ENCODE measurements at regions not wholly inside any gene's neighbourhood (a gene's known extent, or its start where the extent isn't known, plus 50 kb on each side); places are given as distances from the start of the nearest gene placed in this dataset.

DNA sequence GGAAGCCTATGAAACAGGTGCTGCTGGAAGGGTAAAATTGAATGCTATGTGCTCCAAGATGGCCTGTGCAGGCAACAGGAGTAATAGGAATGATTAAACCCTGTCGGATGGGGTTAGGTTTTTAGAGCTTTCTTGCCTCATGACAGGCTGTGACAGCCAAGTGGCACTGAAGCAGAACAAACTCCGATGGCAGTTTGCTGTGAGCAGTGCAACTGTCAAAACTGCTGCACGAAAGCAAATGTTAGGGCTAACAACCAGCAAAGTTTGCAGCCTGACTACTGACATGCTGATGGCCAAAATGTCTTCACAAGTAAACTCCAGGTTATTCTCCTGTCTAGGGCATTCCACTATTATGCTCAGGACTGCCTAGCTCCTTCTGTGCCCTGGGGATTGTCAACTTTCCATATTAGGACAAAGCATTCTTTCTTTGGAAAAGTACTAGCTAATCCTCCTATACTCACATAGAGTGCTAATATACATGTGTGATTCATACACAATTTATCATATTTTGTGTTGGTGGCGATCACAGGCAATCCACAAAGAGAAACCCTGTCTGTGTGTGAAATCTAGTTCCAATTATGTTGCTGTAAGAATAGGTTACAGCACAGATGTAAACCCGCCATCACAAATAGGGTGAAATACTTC lies 486.6 kb upstream of the TENM3 start:
- Histone ChIP-seq H3K79me2 (ENCODE audit: insufficient read depth, low read length) (no peaks in the 10 kb centered on the region), H3K9me3 (ENCODE audit: control insufficient read depth in 1 of 2, insufficient read depth in 1 of 2, low read depth in 1 of 2, low read length in 2 of 2) (no peaks in the 10 kb centered on the region), H3K27ac (ENCODE audit: low read depth, low read length) (no peak overlapping the region), H3K36me3 (ENCODE audit: control insufficient read depth in 1 of 2, insufficient read depth in 2 of 2, low read length in 2 of 2) (no peaks in the 10 kb centered on the region), H2AFZ (ENCODE audit: low read depth, low read length, poor library complexity, severe bottlenecking) (no peak overlapping the region), H3K4me3 (replicated peaks in 1 of 2; ENCODE audit: low read depth in 1 of 2, low read length in 2 of 2) (no peak overlapping the region), H3K4me1 (ENCODE audit: control insufficient read depth in 1 of 2, insufficient read depth in 2 of 2, low read length in 2 of 2) (no peaks in the 10 kb centered on the region), H3K27me3 (ENCODE audit: insufficient read depth, low read length) (peaks cover 15% of the 10 kb centered on the region; the same call in 1 of the 2 replicates), H3K9me2 (ENCODE audit: insufficient read depth) (no peaks in the 10 kb centered on the region), H3K4me2 (ENCODE audit: low read length) (no peak overlapping the region), H3K9ac (ENCODE audit: low read length) (no peak overlapping the region), H4K20me1 (ENCODE audit: insufficient read depth) (no peaks in the 10 kb centered on the region)
- RAD21 ChIA-PET (ENCODE audit: low non-redundant PET in 1 of 2, low total read pairs in 2 of 2, uncharacterized antibody in 2 of 2, unreplicated experiment in 2 of 2), result no interaction called here
- no peak for TF ChIP-seq POLR2A (IDR thresholded peaks at IDR 0.05; ENCODE audit: borderline replicate concordance, extremely low read depth, insufficient read depth, insufficient read length)
- TF ChIP-seq JUND (IDR thresholded peaks at IDR 0.05), result no peak
- TF ChIP-seq SRF (IDR thresholded peaks at IDR 0.05; ENCODE audit: low read depth), result no peak
- TF ChIP-seq RAD21 (IDR thresholded peaks at IDR 0.05; ENCODE audit: low read depth), result no peak
- TF ChIP-seq FOSL1 (IDR thresholded peaks at IDR 0.05; ENCODE audit: low read depth), result no peak
- no peak for TF ChIP-seq POLR2AphosphoS5 (IDR thresholded peaks at IDR 0.05; ENCODE audit: low read depth, low read length)
- no peak for TF ChIP-seq CEBPB (IDR thresholded peaks at IDR 0.05; ENCODE audit: low read depth)
- TF ChIP-seq CBX3 (IDR thresholded peaks at IDR 0.05; ENCODE audit: low read depth), result no peak
- no peak for TF ChIP-seq SIN3A (IDR thresholded peaks at IDR 0.05; ENCODE audit: low read depth)
- TF ChIP-seq, protein P1, sequence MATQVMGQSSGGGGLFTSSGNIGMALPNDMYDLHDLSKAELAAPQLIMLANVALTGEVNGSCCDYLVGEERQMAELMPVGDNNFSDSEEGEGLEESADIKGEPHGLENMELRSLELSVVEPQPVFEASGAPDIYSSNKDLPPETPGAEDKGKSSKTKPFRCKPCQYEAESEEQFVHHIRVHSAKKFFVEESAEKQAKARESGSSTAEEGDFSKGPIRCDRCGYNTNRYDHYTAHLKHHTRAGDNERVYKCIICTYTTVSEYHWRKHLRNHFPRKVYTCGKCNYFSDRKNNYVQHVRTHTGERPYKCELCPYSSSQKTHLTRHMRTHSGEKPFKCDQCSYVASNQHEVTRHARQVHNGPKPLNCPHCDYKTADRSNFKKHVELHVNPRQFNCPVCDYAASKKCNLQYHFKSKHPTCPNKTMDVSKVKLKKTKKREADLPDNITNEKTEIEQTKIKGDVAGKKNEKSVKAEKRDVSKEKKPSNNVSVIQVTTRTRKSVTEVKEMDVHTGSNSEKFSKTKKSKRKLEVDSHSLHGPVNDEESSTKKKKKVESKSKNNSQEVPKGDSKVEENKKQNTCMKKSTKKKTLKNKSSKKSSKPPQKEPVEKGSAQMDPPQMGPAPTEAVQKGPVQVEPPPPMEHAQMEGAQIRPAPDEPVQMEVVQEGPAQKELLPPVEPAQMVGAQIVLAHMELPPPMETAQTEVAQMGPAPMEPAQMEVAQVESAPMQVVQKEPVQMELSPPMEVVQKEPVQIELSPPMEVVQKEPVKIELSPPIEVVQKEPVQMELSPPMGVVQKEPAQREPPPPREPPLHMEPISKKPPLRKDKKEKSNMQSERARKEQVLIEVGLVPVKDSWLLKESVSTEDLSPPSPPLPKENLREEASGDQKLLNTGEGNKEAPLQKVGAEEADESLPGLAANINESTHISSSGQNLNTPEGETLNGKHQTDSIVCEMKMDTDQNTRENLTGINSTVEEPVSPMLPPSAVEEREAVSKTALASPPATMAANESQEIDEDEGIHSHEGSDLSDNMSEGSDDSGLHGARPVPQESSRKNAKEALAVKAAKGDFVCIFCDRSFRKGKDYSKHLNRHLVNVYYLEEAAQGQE (IDR thresholded peaks at IDR 0.05; ENCODE audit: low read depth), result no peak
- TF ChIP-seq ZFX (IDR thresholded peaks at IDR 0.05), result no peak
- no peak for TF ChIP-seq SP1 (IDR thresholded peaks at IDR 0.05; ENCODE audit: low read depth)
- TF ChIP-seq, protein P2, sequence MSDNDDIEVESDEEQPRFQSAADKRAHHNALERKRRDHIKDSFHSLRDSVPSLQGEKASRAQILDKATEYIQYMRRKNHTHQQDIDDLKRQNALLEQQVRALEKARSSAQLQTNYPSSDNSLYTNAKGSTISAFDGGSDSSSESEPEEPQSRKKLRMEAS (IDR thresholded peaks at IDR 0.05), result no peak
- no peak for TF ChIP-seq EZH2phosphoT487 (IDR thresholded peaks at IDR 0.05; ENCODE audit: borderline replicate concordance)
- TF ChIP-seq, protein P3, sequence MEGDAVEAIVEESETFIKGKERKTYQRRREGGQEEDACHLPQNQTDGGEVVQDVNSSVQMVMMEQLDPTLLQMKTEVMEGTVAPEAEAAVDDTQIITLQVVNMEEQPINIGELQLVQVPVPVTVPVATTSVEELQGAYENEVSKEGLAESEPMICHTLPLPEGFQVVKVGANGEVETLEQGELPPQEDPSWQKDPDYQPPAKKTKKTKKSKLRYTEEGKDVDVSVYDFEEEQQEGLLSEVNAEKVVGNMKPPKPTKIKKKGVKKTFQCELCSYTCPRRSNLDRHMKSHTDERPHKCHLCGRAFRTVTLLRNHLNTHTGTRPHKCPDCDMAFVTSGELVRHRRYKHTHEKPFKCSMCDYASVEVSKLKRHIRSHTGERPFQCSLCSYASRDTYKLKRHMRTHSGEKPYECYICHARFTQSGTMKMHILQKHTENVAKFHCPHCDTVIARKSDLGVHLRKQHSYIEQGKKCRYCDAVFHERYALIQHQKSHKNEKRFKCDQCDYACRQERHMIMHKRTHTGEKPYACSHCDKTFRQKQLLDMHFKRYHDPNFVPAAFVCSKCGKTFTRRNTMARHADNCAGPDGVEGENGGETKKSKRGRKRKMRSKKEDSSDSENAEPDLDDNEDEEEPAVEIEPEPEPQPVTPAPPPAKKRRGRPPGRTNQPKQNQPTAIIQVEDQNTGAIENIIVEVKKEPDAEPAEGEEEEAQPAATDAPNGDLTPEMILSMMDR (IDR thresholded peaks at IDR 0.05 in 2 of 3, conservative IDR thresholded peaks at IDR 0.05 in 1 of 3; ENCODE audit: borderline replicate concordance in 1 of 3, insufficient read depth in 1 of 3, low read depth in 2 of 3, low read length in 2 of 3), result no peak
- no peak for TF ChIP-seq TCF7L2 (IDR thresholded peaks at IDR 0.05; ENCODE audit: borderline replicate concordance, extremely low read depth, insufficient read depth, insufficient read length)
- TF ChIP-seq, protein P4, sequence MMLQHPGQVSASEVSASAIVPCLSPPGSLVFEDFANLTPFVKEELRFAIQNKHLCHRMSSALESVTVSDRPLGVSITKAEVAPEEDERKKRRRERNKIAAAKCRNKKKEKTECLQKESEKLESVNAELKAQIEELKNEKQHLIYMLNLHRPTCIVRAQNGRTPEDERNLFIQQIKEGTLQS (IDR thresholded peaks at IDR 0.05), result no peak
- TF ChIP-seq ELF1 (IDR thresholded peaks at IDR 0.05; ENCODE audit: borderline replicate concordance, low read depth), result no peak
- TF ChIP-seq EGR1 (IDR thresholded peaks at IDR 0.05; ENCODE audit: low read depth), result no peak
- TF ChIP-seq, protein P5, sequence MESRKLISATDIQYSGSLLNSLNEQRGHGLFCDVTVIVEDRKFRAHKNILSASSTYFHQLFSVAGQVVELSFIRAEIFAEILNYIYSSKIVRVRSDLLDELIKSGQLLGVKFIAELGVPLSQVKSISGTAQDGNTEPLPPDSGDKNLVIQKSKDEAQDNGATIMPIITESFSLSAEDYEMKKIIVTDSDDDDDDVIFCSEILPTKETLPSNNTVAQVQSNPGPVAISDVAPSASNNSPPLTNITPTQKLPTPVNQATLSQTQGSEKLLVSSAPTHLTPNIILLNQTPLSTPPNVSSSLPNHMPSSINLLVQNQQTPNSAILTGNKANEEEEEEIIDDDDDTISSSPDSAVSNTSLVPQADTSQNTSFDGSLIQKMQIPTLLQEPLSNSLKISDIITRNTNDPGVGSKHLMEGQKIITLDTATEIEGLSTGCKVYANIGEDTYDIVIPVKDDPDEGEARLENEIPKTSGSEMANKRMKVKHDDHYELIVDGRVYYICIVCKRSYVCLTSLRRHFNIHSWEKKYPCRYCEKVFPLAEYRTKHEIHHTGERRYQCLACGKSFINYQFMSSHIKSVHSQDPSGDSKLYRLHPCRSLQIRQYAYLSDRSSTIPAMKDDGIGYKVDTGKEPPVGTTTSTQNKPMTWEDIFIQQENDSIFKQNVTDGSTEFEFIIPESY (IDR thresholded peaks at IDR 0.05; ENCODE audit: extremely low read depth, insufficient replicate concordance, low read length), result no peak
- CTCF ChIA-PET, result no interaction called here
- BruUV-seq (replicated peaks), result no TSS peak
- POLR2A ChIA-PET, result no interaction called here
- ATAC-seq (no peak), DNase-seq (ENCODE audit: low read depth, low spot score) (no peak)
- intact Hi-C loops (cut with micrococcal nuclease), result no loop called here

Data from HCT116 (cell line).